C4-2B (cell line): ENCODE measurements at regions not wholly inside any gene's neighbourhood (a gene's known extent, or its start where the extent isn't known, plus 50 kb on each side); places are given as distances from the start of the nearest gene placed in this dataset.

Source experiments
- H3K27ac ChIP-seq: fragments of 450-650 bp; 2 replicates; pipeline ENCODE4 v1.5.1; 2017
- CTCF ChIP-seq: fragments of 450-650 bp; conservative IDR thresholded peaks from 2 replicates; pipeline ENCODE4 v1.5.1; 2017; ENCODE audit warnings: mild to moderate bottlenecking
- ZFX ChIP-seq: fragments of 450-650 bp; IDR thresholded peaks from 2 replicates; pipeline ENCODE4 v1.6.1; 2017

GRCh38 chr5:148910216-148910615, 83.8 kb downstream of the ADRB2 start:
- TF ChIP-seq ZFX (no peak), CTCF (no peak)
- H3K27ac ChIP-seq = peak overlapping the region; percentile 85

GRCh38 chr5:148910686-148911361, 84.4 kb downstream of the ADRB2 start:
- TF ChIP-seq ZFX = no peak
- no peak for TF ChIP-seq CTCF
- H3K27ac ChIP-seq = peak overlapping the region; percentile 85

- no peak overlapping the region for H3K27ac ChIP-seq
- TF ChIP-seq CTCF = no peak
- TF ChIP-seq ZFX = no peak
Measured at GRCh38 chr5:148911386-148911785, 85.0 kb downstream of the ADRB2 start.

- H3K27ac ChIP-seq = no peak overlapping the region
- TF ChIP-seq CTCF = no peak
- TF ChIP-seq ZFX = no peak
Measured at GRCh38 chr5:148912146-148912545, 85.7 kb downstream of the ADRB2 start.

GRCh38 chr5:148912714-148913398, 86.4 kb downstream of the ADRB2 start:
- TF ChIP-seq ZFX (no peak), CTCF (peak; percentile 41)
- H3K27ac ChIP-seq = no peak overlapping the region

- no peak overlapping the region for H3K27ac ChIP-seq
- TF ChIP-seq ZFX (no peak), CTCF (no peak)
Measured at GRCh38 chr5:148913493-148913892, 87.1 kb downstream of the ADRB2 start.

- TF ChIP-seq ZFX (no peak), CTCF (no peak)
- H3K27ac ChIP-seq = no peak overlapping the region
Measured at GRCh38 chr5:148913985-148914431, 87.6 kb downstream of the ADRB2 start.
